HG02642 (cell line): ENCODE measurements at regions not wholly inside any gene's neighbourhood (a gene's known extent, or its start where the extent isn't known, plus 50 kb on each side); places are given as distances from the start of the nearest gene placed in this dataset.

Experiments
- ATAC-seq: cut with Tn5 transposase; IDR thresholded peaks from one replicate; pipeline ENCODE4 v1.9.1; 2021; ENCODE audit warnings: mild to moderate bottlenecking; ENCODE audit not compliant: unreplicated experiment, poor library complexity

GRCh38 chr18:11553098-11553940, 56.1 kb upstream of the SLC35G4 start:
- ATAC-seq = peak; percentile 78

GRCh38 chr18:11548916-11549551, 60.4 kb upstream of the SLC35G4 start:
- ATAC-seq = no peak

DNA sequence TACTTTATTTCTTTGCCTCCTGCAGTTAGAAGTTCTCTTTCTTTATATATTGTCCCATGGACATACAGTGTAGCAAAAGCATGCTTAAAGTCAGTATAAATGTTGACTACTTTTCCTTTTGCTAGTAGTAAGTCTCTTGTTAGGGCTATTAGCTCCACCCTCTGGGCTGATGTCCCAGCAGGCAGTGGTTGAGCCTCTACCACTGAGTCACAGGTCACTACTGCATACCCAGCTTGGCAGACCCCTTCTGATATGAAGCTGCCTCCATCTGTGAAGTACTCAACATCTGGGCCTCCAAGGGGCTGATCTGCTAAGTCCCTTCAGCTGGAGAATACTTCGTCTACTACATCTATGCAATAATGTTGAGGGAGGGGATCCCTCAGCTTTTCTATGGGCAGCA, 61.0 kb upstream of the SLC35G4 start:
- no peak for ATAC-seq

DNA sequence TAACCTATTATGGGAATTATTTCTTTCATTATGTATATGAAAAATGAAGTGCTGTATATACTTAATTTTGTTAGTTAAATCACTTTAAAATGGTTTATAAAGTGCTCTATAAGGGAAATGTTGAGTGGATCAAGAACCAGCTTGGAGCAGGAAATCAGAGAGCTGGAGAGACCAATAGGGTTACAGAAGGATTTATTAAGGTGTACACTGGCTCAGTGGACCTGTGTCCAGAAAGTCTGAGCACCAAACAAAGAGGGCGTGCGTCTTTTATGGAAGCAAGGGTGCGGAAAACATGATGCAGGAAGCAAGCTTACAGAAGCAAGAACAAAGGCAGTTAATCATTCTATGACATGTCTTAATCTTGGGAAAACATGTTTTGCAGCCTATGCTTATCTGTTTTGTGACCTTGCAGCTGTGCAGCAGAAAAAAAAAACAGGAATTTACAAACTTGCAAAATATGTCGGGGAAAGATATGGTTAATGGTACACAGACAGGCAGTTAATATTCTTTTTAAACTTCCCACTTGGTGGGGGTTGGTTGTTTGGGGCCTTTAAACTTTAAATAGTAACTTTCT, 65.2 kb upstream of the SLC35G4 start:
- ATAC-seq = no peak

DNA sequence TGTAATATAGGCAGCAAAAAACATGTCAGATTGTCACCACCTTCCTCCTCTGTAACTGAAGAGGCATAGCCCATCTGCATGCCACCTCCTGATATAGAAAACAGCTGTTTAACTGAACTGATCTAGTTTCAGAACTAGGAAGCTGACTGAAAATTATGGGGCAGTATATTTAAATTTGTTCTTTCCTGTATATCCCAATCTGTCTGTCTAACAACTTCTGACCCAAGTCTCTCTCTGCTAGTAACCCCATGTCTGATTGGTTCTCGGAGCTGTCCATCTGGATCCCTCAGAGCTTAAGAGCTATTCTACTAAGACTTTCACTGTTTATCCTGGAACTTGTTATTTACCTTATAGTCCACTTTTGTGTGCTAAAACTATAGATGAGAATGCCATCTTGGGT, 68.2 kb upstream of the SLC35G4 start:
- no peak for ATAC-seq

- ATAC-seq = no peak
Observed at GRCh38 chr18:11533942-11534496, 75.4 kb upstream of the SLC35G4 start.

GRCh38 chr18:11533513-11533890, 75.9 kb upstream of the SLC35G4 start:
- no peak for ATAC-seq

GRCh38 chr18:11532758-11533512, 76.5 kb upstream of the SLC35G4 start:
- no peak for ATAC-seq

GRCh38 chr18:11529081-11529480, 80.3 kb upstream of the SLC35G4 start:
- ATAC-seq = no peak

- ATAC-seq = no peak
Observed at GRCh38 chr18:11526675-11527074, 82.7 kb upstream of the SLC35G4 start.

- ATAC-seq = no peak
Observed at GRCh38 chr18:11523804-11524203, 85.6 kb upstream of the SLC35G4 start.

DNA sequence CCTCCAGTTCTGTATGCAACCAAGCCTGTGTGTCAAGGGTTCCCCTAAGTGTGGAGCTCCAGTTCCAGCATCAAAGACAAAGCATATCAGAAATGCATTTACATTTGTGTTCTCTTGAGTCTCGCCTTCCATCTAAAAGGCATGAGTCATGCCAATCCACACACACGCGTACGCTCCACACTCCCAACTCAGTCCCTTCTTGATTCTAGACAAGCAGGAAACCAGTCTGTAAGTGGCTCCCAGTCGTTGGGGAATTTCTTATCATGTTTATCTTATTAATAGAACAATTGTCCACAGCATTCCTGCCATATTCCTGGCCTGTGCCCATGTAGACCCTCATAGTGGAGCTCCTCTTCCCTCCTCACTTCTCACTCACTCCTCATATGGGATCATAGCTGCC, 86.4 kb upstream of the SLC35G4 start:
- no peak for ATAC-seq

DNA sequence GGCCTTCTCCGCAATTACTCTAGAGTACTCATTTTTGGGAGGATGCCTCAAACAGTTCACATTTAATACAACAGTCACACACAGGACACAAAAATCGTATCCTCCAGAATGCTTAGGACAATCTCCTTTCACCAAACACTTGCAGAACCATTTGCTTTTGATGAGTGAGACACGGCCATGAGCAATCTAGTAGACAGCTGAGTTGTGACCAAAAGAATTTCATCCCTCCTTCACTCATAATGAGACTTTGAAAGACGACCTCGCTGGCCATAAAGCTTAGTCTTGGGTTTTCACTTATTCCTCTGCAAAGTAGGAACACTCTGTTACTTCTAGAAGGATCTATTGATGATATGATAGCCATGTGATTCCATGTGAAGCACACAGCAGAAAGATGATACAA, 87.5 kb upstream of the SLC35G4 start:
- ATAC-seq = no peak

DNA sequence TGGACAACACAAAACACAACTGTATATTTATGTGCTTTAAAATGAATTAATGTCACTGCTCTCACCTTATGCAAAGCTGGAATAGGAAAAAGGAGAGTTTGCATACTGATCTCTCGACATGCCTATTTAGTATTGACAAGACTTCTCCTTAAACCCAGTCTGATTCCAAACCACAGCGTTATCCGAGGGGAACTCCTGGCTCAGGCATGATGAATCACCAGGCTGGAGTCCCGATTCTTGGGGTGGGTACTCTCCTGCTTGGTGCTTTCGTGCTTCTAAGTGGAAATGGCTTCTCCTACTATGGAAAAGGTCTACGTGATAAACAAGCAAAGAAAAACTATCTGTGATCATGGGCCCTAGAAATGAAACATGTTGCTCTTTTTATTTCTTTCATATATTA, 88.9 kb upstream of the SLC35G4 start:
- ATAC-seq = no peak

DNA sequence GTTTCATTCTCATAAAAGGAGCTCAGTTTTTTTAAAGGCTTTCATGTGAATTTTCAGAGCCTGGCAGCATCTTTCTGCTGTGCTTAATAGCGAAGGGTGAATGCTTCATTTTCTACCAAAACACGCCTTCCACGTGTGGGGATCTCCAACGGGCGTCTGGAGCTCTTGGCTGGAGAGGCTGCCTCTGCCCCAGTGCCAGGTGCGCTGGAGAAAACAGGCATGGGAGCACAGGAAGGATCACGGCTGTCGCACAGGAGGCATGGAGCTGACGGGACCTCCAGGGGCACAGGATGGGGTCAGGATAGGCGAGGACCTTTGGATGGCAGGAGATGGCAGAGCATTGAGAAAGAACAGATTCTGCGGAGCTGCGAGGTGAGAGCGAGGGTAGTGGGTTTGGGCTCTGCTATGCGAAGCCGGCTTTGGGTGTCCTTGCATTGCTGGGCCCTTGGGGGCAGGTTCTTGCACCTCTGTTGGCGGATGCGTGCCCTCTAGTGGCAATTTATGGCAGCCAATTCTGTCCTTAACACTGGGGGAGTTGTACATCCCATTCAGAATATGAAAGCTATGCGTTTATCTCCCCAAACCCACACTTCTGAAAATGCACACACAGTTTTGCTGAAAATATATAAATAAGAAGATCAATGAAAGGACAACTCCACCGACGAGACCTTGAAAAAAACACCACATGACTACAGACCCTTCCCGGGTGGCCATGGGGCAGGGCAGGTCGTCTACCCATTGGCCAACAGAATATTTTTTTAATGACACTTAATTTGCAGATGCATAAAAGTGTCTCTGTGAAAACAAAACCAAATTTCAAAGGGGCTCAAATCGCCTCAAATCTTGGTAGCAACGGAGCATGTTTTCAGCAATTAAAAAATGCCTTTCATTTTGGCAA, 90.4 kb upstream of the SLC35G4 start:
- ATAC-seq = peak; percentile 86

GRCh38 chr18:11517704-11518103, 91.7 kb upstream of the SLC35G4 start:
- no peak for ATAC-seq

DNA sequence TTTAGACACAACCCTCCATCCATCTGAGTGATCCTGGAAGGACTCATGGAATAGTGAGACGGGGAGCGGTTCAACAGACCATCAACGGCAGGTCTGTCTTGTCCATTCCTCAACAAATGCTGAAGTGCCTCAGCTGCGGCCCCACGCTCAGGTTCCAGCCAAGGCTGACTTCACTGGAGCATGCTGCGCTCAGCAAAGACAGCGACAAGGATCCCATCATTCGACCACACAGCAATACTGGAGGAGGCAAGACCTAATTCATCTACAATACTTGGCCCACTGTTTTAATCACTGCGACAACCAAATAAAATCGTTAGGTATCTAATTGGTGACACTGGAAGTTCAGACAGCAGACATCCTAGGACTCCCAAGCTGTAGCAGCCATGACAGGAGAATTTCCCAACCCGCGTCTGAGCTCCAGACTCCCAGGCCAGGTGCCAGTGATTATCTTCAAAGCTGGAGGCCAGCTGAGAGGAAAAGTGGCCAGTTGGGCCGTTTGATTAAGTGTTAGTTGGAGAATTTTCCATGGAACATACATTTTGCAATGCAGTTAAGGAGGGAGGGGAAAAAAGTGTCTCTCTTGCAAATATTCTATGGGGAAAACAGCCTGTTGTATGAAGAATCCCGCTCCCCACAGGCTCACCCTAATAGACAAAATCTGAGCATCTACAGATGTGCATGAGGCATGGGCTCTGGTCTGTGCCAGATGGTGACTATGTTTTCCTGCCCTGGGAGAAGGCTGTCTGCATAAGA, 92.5 kb upstream of the SLC35G4 start:
- no peak for ATAC-seq

GRCh38 chr18:11514267-11514666, 95.1 kb upstream of the SLC35G4 start:
- no peak for ATAC-seq
